ENCODE measurements at regions not wholly inside any gene's neighbourhood (a gene's known extent, or its start where the extent isn't known, plus 50 kb on each side); places are given as distances from the start of the nearest gene placed in this dataset.

DNA sequence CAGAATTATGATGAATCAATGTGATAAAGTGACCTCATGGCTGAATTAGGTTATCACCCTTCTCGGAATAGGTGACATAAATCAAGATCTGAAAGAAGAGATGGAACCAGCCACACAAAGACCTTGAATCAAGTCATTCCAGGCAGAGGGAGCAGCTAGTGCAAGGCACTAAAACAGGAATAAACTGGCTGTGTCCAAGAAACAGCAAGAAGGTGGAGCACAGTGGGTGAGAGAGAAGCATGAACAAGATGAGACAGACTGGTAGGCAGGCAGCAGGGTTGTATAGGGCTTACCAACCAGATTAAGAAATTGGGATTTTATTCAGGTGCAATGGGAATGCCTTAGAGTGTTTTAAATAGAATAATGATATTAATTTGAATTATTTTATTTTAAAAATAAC, 470.3 kb downstream of the PCDH20 start:
- TF ChIP-seq, protein P1, sequence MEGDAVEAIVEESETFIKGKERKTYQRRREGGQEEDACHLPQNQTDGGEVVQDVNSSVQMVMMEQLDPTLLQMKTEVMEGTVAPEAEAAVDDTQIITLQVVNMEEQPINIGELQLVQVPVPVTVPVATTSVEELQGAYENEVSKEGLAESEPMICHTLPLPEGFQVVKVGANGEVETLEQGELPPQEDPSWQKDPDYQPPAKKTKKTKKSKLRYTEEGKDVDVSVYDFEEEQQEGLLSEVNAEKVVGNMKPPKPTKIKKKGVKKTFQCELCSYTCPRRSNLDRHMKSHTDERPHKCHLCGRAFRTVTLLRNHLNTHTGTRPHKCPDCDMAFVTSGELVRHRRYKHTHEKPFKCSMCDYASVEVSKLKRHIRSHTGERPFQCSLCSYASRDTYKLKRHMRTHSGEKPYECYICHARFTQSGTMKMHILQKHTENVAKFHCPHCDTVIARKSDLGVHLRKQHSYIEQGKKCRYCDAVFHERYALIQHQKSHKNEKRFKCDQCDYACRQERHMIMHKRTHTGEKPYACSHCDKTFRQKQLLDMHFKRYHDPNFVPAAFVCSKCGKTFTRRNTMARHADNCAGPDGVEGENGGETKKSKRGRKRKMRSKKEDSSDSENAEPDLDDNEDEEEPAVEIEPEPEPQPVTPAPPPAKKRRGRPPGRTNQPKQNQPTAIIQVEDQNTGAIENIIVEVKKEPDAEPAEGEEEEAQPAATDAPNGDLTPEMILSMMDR (conservative IDR thresholded peaks at IDR 0.05; ENCODE audit: low read length), result no peak
- TF ChIP-seq EZH2phosphoT487 (IDR thresholded peaks at IDR 0.05; ENCODE audit: borderline replicate concordance, low read depth, low read length), result no peak
